Neural cell (in vitro differentiated cells): ENCODE measurements at regions not wholly inside any gene's neighbourhood (a gene's known extent, or its start where the extent isn't known, plus 50 kb on each side); places are given as distances from the start of the nearest gene placed in this dataset.

ENCODE experiments used
- H2AFZ ChIP-seq: fragments of 200-600, 300-800 bp; sonication (generic), shearing (Covaris generic); 2 replicates; pipeline ENCODE4 v1.6.0; 2014; ENCODE audit warnings: low read depth, mild to moderate bottlenecking, antibody characterized with exemption, low read length, moderate library complexity
- H3F3A ChIP-seq: fragments of 200-600 bp; shearing (Covaris generic); 2 replicates; pipeline ENCODE4 v1.6.1; 2016; ENCODE audit warnings: mild to moderate bottlenecking, moderate library complexity, mixed read lengths, antibody characterized with exemption, low read length; ENCODE audit not compliant: insufficient read depth, poor library complexity, severe bottlenecking
- H3K27ac ChIP-seq: fragments of 200-600, 300-800 bp; sonication (generic), shearing (Covaris generic); 2 replicates; pipeline ENCODE4 v1.5.1; 2014; ENCODE audit warnings: mild to moderate bottlenecking, low read length, moderate library complexity
- H3K27me3 ChIP-seq: fragments of 300-800, 200-600 bp; sonication (generic), shearing (Covaris generic); 2 replicates; pipeline ENCODE4 v1.6.0; 2014; ENCODE audit warnings: mild to moderate bottlenecking, low read depth, low read length, moderate library complexity; ENCODE audit not compliant: insufficient read depth
- H3K36me3 ChIP-seq: fragments of 300-800, 200-600 bp; sonication (generic), shearing (Covaris generic); 2 replicates; pipeline ENCODE4 v1.5.1; 2014; ENCODE audit warnings: mild to moderate bottlenecking, antibody characterized with exemption, low read length, moderate library complexity; ENCODE audit not compliant: insufficient read depth
- H3K4me2 ChIP-seq: fragments of 300-800, 200-600 bp; sonication (generic), shearing (Covaris generic); 2 replicates; pipeline ENCODE4 v1.6.0; 2014; ENCODE audit warnings: mild to moderate bottlenecking, low read length
- H3K4me3 ChIP-seq: fragments of 300-800, 200-600 bp; sonication (generic), shearing (Covaris generic); 2 replicates; pipeline ENCODE4 v1.5.1; 2014; ENCODE audit warnings: mild to moderate bottlenecking, low read length, moderate library complexity
- H3K79me2 ChIP-seq: fragments of 200-600 bp; shearing (Covaris generic); replicated peaks from 2 replicates; pipeline ENCODE4 v1.6.0; 2014; ENCODE audit warnings: mild to moderate bottlenecking, low read length, moderate library complexity; ENCODE audit not compliant: insufficient read depth
- H3K9ac ChIP-seq: fragments of 300-800, 200-600 bp; sonication (generic), shearing (Covaris generic); 2 replicates; pipeline ENCODE4 v1.6.1; 2016; ENCODE audit warnings: mild to moderate bottlenecking, low read length, mixed read lengths
- H3K9me2 ChIP-seq: fragments of 200-600 bp; shearing (Covaris generic); 2 replicates; pipeline ENCODE4 v1.6.1; 2016; ENCODE audit warnings: mild to moderate bottlenecking, low read length, mixed read lengths; ENCODE audit not compliant: insufficient read depth
- H3K9me3 ChIP-seq: fragments of 200-600, 300-800 bp; sonication (generic), shearing (Covaris generic); 2 replicates; pipeline ENCODE4 v1.6.1; 2016; ENCODE audit warnings: mild to moderate bottlenecking, mixed run types, low read length, moderate library complexity, mixed read lengths
- H4K20me1 ChIP-seq: fragments of 200-600 bp; shearing (Covaris generic); 2 replicates; pipeline ENCODE4 v1.6.1; 2016; ENCODE audit warnings: mild to moderate bottlenecking, mixed run types; ENCODE audit not compliant: insufficient read depth
- EP300 ChIP-seq: fragments of 450-650 bp; conservative IDR thresholded peaks from 2 replicates; pipeline ENCODE4 v1.6.1; 2014; ENCODE audit warnings: antibody characterized with exemption, mild to moderate bottlenecking, moderate library complexity; ENCODE audit not compliant: poor library complexity, severe bottlenecking
- EZH2 ChIP-seq: fragments of 200-600, 300-800 bp; shearing (Covaris generic), sonication (generic); IDR thresholded peaks from 2 replicates; pipeline ENCODE4 v1.6.1; 2014; ENCODE audit warnings: antibody characterized with exemption, low read length, borderline replicate concordance, mild to moderate bottlenecking; ENCODE audit not compliant: insufficient read depth, poor library complexity, severe bottlenecking
- MXI1 ChIP-seq: fragments of 450-650 bp; conservative IDR thresholded peaks from 2 replicates; pipeline ENCODE4 v1.6.1; 2014; ENCODE audit warnings: antibody characterized with exemption, mild to moderate bottlenecking; ENCODE audit not compliant: poor library complexity, severe bottlenecking
- POLR2AphosphoS5 ChIP-seq: IDR thresholded peaks from 2 replicates; pipeline ENCODE4 v1.6.1; 2012
- RAD21 ChIP-seq: fragments of 450-650 bp; conservative IDR thresholded peaks from 2 replicates; pipeline ENCODE4 v1.6.1; 2014; ENCODE audit warnings: antibody characterized with exemption, mild to moderate bottlenecking, moderate library complexity
- SMC3 ChIP-seq: fragments of 450-650 bp; conservative IDR thresholded peaks from 2 replicates; pipeline ENCODE4 v1.6.1; 2014; ENCODE audit warnings: antibody characterized with exemption, mild to moderate bottlenecking, moderate library complexity; ENCODE audit not compliant: poor library complexity
- TAF1 ChIP-seq: IDR thresholded peaks from 2 replicates; pipeline ENCODE4 v1.6.1; 2012; ENCODE audit warnings: low read depth
- TF ChIP-seq, protein P1 (sequence below): IDR thresholded peaks from 2 replicates; pipeline ENCODE4 v1.6.1; 2012; ENCODE audit warnings: borderline replicate concordance
- TF ChIP-seq, protein P2 (sequence below): fragments of 450-650 bp; IDR thresholded peaks from 2 replicates; pipeline ENCODE4 v1.5.1; 2014; ENCODE audit warnings: antibody characterized with exemption, mild to moderate bottlenecking, moderate library complexity; ENCODE audit not compliant: poor library complexity, severe bottlenecking

DNA sequence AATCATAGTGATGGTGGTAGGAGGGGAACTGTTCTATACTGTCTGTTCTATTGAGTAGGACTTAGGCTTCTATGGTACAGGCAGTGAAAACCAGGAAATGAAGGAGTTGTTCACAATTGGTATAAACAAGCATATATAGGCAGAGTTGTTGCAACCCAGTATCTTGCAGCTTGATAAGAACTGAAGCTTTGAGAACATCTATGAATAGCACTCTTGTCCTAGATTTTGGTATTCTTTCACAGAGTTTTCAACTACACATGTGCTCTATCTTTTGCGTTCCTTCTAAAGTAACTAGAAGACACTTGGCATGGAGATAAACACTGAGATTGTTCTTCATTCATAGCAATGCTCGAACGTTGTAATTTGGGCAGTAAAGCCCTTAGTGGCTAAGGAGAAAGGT lies 91.8 kb downstream of the KCNJ2 start:
- Histone ChIP-seq H3K36me3 (no peaks in the 10 kb centered on the region), H3K27ac (no peak overlapping the region), H3K9ac (no peak overlapping the region), H4K20me1 (no peaks in the 10 kb centered on the region), H3K27me3 (no peaks in the 10 kb centered on the region), H3K79me2 (no peaks in the 10 kb centered on the region), H2AFZ (no peak overlapping the region), H3F3A (no peaks in the 10 kb centered on the region), H3K4me3 (no peak overlapping the region), H3K4me2 (no peak overlapping the region), H3K9me2 (no peaks in the 10 kb centered on the region), H3K9me3 (no peaks in the 10 kb centered on the region)
- TF ChIP-seq MXI1 (no peak), SMC3 (no peak), TAF1 (no peak), POLR2AphosphoS5 (no peak), EZH2 (no peak), RAD21 (no peak), EP300 (no peak)
- TF ChIP-seq, protein P1, sequence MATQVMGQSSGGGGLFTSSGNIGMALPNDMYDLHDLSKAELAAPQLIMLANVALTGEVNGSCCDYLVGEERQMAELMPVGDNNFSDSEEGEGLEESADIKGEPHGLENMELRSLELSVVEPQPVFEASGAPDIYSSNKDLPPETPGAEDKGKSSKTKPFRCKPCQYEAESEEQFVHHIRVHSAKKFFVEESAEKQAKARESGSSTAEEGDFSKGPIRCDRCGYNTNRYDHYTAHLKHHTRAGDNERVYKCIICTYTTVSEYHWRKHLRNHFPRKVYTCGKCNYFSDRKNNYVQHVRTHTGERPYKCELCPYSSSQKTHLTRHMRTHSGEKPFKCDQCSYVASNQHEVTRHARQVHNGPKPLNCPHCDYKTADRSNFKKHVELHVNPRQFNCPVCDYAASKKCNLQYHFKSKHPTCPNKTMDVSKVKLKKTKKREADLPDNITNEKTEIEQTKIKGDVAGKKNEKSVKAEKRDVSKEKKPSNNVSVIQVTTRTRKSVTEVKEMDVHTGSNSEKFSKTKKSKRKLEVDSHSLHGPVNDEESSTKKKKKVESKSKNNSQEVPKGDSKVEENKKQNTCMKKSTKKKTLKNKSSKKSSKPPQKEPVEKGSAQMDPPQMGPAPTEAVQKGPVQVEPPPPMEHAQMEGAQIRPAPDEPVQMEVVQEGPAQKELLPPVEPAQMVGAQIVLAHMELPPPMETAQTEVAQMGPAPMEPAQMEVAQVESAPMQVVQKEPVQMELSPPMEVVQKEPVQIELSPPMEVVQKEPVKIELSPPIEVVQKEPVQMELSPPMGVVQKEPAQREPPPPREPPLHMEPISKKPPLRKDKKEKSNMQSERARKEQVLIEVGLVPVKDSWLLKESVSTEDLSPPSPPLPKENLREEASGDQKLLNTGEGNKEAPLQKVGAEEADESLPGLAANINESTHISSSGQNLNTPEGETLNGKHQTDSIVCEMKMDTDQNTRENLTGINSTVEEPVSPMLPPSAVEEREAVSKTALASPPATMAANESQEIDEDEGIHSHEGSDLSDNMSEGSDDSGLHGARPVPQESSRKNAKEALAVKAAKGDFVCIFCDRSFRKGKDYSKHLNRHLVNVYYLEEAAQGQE, result no peak
- TF ChIP-seq, protein P2, sequence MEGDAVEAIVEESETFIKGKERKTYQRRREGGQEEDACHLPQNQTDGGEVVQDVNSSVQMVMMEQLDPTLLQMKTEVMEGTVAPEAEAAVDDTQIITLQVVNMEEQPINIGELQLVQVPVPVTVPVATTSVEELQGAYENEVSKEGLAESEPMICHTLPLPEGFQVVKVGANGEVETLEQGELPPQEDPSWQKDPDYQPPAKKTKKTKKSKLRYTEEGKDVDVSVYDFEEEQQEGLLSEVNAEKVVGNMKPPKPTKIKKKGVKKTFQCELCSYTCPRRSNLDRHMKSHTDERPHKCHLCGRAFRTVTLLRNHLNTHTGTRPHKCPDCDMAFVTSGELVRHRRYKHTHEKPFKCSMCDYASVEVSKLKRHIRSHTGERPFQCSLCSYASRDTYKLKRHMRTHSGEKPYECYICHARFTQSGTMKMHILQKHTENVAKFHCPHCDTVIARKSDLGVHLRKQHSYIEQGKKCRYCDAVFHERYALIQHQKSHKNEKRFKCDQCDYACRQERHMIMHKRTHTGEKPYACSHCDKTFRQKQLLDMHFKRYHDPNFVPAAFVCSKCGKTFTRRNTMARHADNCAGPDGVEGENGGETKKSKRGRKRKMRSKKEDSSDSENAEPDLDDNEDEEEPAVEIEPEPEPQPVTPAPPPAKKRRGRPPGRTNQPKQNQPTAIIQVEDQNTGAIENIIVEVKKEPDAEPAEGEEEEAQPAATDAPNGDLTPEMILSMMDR, result no peak

DNA sequence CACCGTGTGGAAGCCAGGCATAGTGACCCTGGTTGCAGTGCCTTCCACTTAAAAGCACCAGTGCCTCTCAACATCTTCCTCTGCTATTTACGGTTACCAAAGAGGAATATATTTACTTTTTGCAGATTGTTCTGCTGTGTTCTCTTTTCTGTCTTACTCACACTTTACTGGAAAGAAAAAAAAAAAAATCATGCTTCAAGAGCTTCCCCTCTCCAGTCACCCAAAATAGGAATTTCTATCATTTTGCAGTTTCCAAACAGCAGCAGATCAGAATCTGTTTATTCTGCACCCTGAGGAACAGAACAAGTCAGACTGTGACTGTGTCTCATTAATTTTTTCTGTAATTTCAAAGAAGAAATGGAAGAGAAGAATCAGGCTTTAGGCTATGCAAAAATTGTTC lies 96.1 kb downstream of the KCNJ2 start:
- Histone ChIP-seq H3F3A (no peaks in the 10 kb centered on the region), H3K27me3 (no peaks in the 10 kb centered on the region), H3K36me3 (no peaks in the 10 kb centered on the region), H3K9me3 (no peaks in the 10 kb centered on the region), H3K9ac (no peak overlapping the region), H3K9me2 (no peaks in the 10 kb centered on the region), H4K20me1 (no peaks in the 10 kb centered on the region), H2AFZ (no peak overlapping the region), H3K27ac (no peak overlapping the region), H3K4me2 (no peak overlapping the region), H3K4me3 (no peak overlapping the region), H3K79me2 (no peaks in the 10 kb centered on the region)
- TF ChIP-seq SMC3 (no peak), EP300 (no peak), POLR2AphosphoS5 (no peak), MXI1 (no peak), RAD21 (no peak), EZH2 (no peak), TAF1 (no peak)
- TF ChIP-seq, protein P1, result no peak
- TF ChIP-seq, protein P2, result no peak
